ENCODE measurements at regions not wholly inside any gene's neighbourhood (a gene's known extent, or its start where the extent isn't known, plus 50 kb on each side); places are given as distances from the start of the nearest gene placed in this dataset.

GRCh38 chr3:104846270-104846669 is 520.4 kb upstream of the ALCAM start:
- DNase-seq (ENCODE audit: low spot score) = no peak
- ATAC-seq = no peak

- no peak for DNase-seq (ENCODE audit: low spot score)
- ATAC-seq = no peak
Observed at GRCh38 chr3:104849070-104849469, 517.6 kb upstream of the ALCAM start.

GRCh38 chr3:104854468-104854867 is 512.2 kb upstream of the ALCAM start:
- DNase-seq (ENCODE audit: low spot score) (no peak), ATAC-seq (no peak)

GRCh38 chr3:104855702-104856101 is 511.0 kb upstream of the ALCAM start:
- DNase-seq (ENCODE audit: low spot score) (no peak), ATAC-seq (no peak)

- DNase-seq (ENCODE audit: low spot score) (no peak), ATAC-seq (no peak)
Observed at GRCh38 chr3:104856741-104857140, 510.0 kb upstream of the ALCAM start.

GRCh38 chr3:104868291-104868690 is 498.4 kb upstream of the ALCAM start:
- DNase-seq (ENCODE audit: low spot score) (no peak), ATAC-seq (no peak)

- ATAC-seq (no peak), DNase-seq (ENCODE audit: low spot score) (no peak)
Observed at GRCh38 chr3:104870276-104870675, 496.4 kb upstream of the ALCAM start.

GRCh38 chr3:104873331-104873730 is 493.4 kb upstream of the ALCAM start:
- ATAC-seq = no peak
- no peak for DNase-seq (ENCODE audit: low spot score)

GRCh38 chr3:104878395-104878794 is 488.3 kb upstream of the ALCAM start:
- DNase-seq (ENCODE audit: low spot score) = no peak
- ATAC-seq = no peak

GRCh38 chr3:104879919-104880318 is 486.8 kb upstream of the ALCAM start:
- ATAC-seq (no peak), DNase-seq (ENCODE audit: low spot score) (no peak)

GRCh38 chr3:104885214-104885814 is 481.4 kb upstream of the ALCAM start:
- ATAC-seq = no peak
- no peak for DNase-seq (ENCODE audit: low spot score)

GRCh38 chr3:104886220-104886995 is 480.3 kb upstream of the ALCAM start:
- ATAC-seq (no peak), DNase-seq (ENCODE audit: low spot score) (no peak)

- ATAC-seq (no peak), DNase-seq (ENCODE audit: low spot score) (no peak)
Observed at GRCh38 chr3:104887069-104887468, 479.6 kb upstream of the ALCAM start.

- no peak for DNase-seq (ENCODE audit: low spot score)
- ATAC-seq = no peak
Observed at GRCh38 chr3:104887619-104888018, 479.1 kb upstream of the ALCAM start.

GRCh38 chr3:104892044-104892443 is 474.7 kb upstream of the ALCAM start:
- DNase-seq (ENCODE audit: low spot score) (no peak), ATAC-seq (no peak)

GRCh38 chr3:104896624-104897023 is 470.1 kb upstream of the ALCAM start:
- no peak for DNase-seq (ENCODE audit: low spot score)
- no peak for ATAC-seq

GRCh38 chr3:104901396-104901795 is 465.3 kb upstream of the ALCAM start:
- DNase-seq (ENCODE audit: low spot score) (no peak), ATAC-seq (no peak)

- ATAC-seq (no peak), DNase-seq (ENCODE audit: low spot score) (no peak)
Observed at GRCh38 chr3:104903064-104903463, 463.6 kb upstream of the ALCAM start.

GRCh38 chr3:104906001-104906639 is 460.6 kb upstream of the ALCAM start:
- DNase-seq (ENCODE audit: low spot score) (no peak), ATAC-seq (no peak)

- ATAC-seq = no peak
- no peak for DNase-seq (ENCODE audit: low spot score)
Observed at GRCh38 chr3:104907507-104907906, 459.2 kb upstream of the ALCAM start.

GRCh38 chr3:104908761-104909160 is 457.9 kb upstream of the ALCAM start:
- no peak for DNase-seq (ENCODE audit: low spot score)
- no peak for ATAC-seq

GRCh38 chr3:104909198-104909597 is 457.5 kb upstream of the ALCAM start:
- DNase-seq (ENCODE audit: low spot score) (no peak), ATAC-seq (no peak)

Measured in left lobe of liver (tissue), 2 donors.